Endothelial cell (in vitro differentiated cells): ENCODE measurements at regions not wholly inside any gene's neighbourhood (a gene's known extent, or its start where the extent isn't known, plus 50 kb on each side); places are given as distances from the start of the nearest gene placed in this dataset.

Experiments
- DNase-seq: peaks from one replicate; pipeline ENCODE4 v3.0.0; 2021; ENCODE audit warnings: low spot score
- H3K27ac Mint-ChIP-seq: one replicate; pipeline ENCODE4 v1.8.0; 2021; ENCODE audit warnings: mixed read lengths, inconsistent platforms; ENCODE audit not compliant: unreplicated experiment
- H3K27me3 Mint-ChIP-seq: one replicate; pipeline ENCODE4 v1.8.0; 2021; ENCODE audit warnings: mild to moderate bottlenecking, moderate library complexity, mixed read lengths, inconsistent platforms; ENCODE audit not compliant: unreplicated experiment
- H3K36me3 Mint-ChIP-seq: one replicate; pipeline ENCODE4 v1.8.0; 2021; ENCODE audit warnings: mild to moderate bottlenecking, low read depth, mixed read lengths, inconsistent platforms; ENCODE audit not compliant: unreplicated experiment
- H3K4me1 Mint-ChIP-seq: one replicate; pipeline ENCODE4 v1.8.0; 2021; ENCODE audit warnings: mild to moderate bottlenecking, mixed read lengths, inconsistent platforms; ENCODE audit not compliant: unreplicated experiment
- H3K4me3 Mint-ChIP-seq: one replicate; pipeline ENCODE4 v1.8.0; 2021; ENCODE audit warnings: mild to moderate bottlenecking, mixed read lengths, inconsistent platforms; ENCODE audit not compliant: unreplicated experiment
- H3K9me3 Mint-ChIP-seq: one replicate; pipeline ENCODE4 v1.8.0; 2021; ENCODE audit warnings: mixed read lengths, inconsistent platforms; ENCODE audit not compliant: unreplicated experiment
- TF ChIP-seq, protein P1 (sequence below): fragments of 200-600 bp; sonication (generic); IDR thresholded peaks from one replicate; pipeline ENCODE4 v1.5.0; 2021; ENCODE audit warnings: antibody characterized with exemption; ENCODE audit not compliant: unreplicated experiment

DNA sequence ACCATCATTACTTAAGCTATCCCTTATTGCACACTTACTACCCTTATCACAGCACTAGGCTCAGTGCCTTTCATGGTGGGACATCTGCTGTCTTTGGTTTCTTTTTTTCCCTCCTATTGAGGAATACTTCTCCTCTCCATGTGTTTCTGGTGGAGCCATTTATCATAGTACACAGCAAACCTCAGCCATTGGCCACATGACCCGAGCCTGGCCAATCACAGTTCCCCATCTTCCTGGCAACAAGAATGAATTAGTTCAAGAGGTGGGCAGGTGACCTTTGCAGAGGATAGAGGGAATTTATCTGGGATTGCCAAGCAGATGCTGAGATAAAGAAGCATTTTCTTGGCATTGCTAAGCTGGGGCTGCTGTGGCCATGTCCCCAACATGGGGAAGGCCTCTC lies 101.1 kb upstream of the ZNF618 start:
- TF ChIP-seq, protein P1, sequence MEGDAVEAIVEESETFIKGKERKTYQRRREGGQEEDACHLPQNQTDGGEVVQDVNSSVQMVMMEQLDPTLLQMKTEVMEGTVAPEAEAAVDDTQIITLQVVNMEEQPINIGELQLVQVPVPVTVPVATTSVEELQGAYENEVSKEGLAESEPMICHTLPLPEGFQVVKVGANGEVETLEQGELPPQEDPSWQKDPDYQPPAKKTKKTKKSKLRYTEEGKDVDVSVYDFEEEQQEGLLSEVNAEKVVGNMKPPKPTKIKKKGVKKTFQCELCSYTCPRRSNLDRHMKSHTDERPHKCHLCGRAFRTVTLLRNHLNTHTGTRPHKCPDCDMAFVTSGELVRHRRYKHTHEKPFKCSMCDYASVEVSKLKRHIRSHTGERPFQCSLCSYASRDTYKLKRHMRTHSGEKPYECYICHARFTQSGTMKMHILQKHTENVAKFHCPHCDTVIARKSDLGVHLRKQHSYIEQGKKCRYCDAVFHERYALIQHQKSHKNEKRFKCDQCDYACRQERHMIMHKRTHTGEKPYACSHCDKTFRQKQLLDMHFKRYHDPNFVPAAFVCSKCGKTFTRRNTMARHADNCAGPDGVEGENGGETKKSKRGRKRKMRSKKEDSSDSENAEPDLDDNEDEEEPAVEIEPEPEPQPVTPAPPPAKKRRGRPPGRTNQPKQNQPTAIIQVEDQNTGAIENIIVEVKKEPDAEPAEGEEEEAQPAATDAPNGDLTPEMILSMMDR: no peak
- no peak for DNase-seq
- Mint-ChIP-seq H3K4me3 (no peak overlapping the region), H3K36me3 (no peaks in the 10 kb centered on the region), H3K27ac (no peak overlapping the region), H3K4me1 (no peaks in the 10 kb centered on the region), H3K9me3 (no peaks in the 10 kb centered on the region), H3K27me3 (peaks cover 3% of the 10 kb centered on the region)

GRCh38 chr9:113775749-113776148 lies 100.4 kb upstream of the ZNF618 start:
- DNase-seq: no peak
- TF ChIP-seq, protein P1: no peak
- Mint-ChIP-seq H3K36me3 (no peaks in the 10 kb centered on the region), H3K27me3 (peaks cover 3% of the 10 kb centered on the region), H3K27ac (no peak overlapping the region), H3K4me1 (no peaks in the 10 kb centered on the region), H3K9me3 (no peaks in the 10 kb centered on the region), H3K4me3 (no peak overlapping the region)

GRCh38 chr9:113776194-113776593 lies 99.9 kb upstream of the ZNF618 start:
- Mint-ChIP-seq H3K9me3 (no peaks in the 10 kb centered on the region), H3K36me3 (no peaks in the 10 kb centered on the region), H3K4me3 (no peak overlapping the region), H3K4me1 (no peaks in the 10 kb centered on the region), H3K27me3 (peaks cover 3% of the 10 kb centered on the region), H3K27ac (no peak overlapping the region)
- no peak for DNase-seq
- TF ChIP-seq, protein P1: no peak

- Mint-ChIP-seq H3K9me3 (no peaks in the 10 kb centered on the region), H3K27ac (no peak overlapping the region), H3K4me3 (no peak overlapping the region), H3K4me1 (peaks cover 8% of the 10 kb centered on the region), H3K36me3 (no peaks in the 10 kb centered on the region), H3K27me3 (peaks cover 4% of the 10 kb centered on the region)
- TF ChIP-seq, protein P1: no peak
- DNase-seq: no peak
Measured at GRCh38 chr9:113781381-113781780, 94.7 kb upstream of the ZNF618 start.

GRCh38 chr9:113781896-113782295 lies 94.2 kb upstream of the ZNF618 start:
- H3K27ac Mint-ChIP-seq: no peak overlapping the region
- no peak for DNase-seq
- H3K4me3 Mint-ChIP-seq: no peak overlapping the region
- H3K27me3 Mint-ChIP-seq: peaks cover 4% of the 10 kb centered on the region
- no peaks in the 10 kb centered on the region for H3K9me3 Mint-ChIP-seq
- TF ChIP-seq, protein P1: no peak
- no peaks in the 10 kb centered on the region for H3K36me3 Mint-ChIP-seq
- peaks cover 8% of the 10 kb centered on the region for H3K4me1 Mint-ChIP-seq
